Central memory CD8-positive, alpha-beta T cell (primary cell): ENCODE measurements at regions not wholly inside any gene's neighbourhood (a gene's known extent, or its start where the extent isn't known, plus 50 kb on each side); places are given as distances from the start of the nearest gene placed in this dataset.
"Not testable (repeated sequence)": the region's sequence is repeated elsewhere in the genome, so short reads cannot be mapped to it uniquely, and the experiment has no call there.

Experiments used
- ATAC-seq: fragments of 150-1000 bp; cut with Tn5 transposase; replicated peaks from 2 replicates; pipeline ENCODE4 v1.10.0; 2022; ENCODE audit warnings: mild to moderate bottlenecking, moderate FRiP score, moderate number of reproducible peaks; ENCODE audit not compliant: poor library complexity, severe bottlenecking; ENCODE audit errors: extremely low read depth
- DNase-seq, 2 donors: peaks; one replicate each; pipeline ENCODE4 v3.0.0; 2021; ENCODE audit warnings: low spot score in 2 of 2
- H3K27ac Mint-ChIP-seq: one replicate; pipeline ENCODE4 v1.8.0; 2022; ENCODE audit warnings: low read depth, mild to moderate bottlenecking, moderate library complexity, mixed read lengths
- H3K27me3 Mint-ChIP-seq: one replicate; pipeline ENCODE4 v1.8.0; 2022; ENCODE audit warnings: mixed read lengths
- H3K36me3 Mint-ChIP-seq: one replicate; pipeline ENCODE4 v1.8.0; 2022; ENCODE audit warnings: mild to moderate bottlenecking, moderate library complexity, mixed read lengths; ENCODE audit not compliant: insufficient read depth
- H3K4me1 Mint-ChIP-seq: one replicate; pipeline ENCODE4 v1.8.0; 2022; ENCODE audit warnings: mixed read lengths
- H3K4me3 Mint-ChIP-seq: one replicate; pipeline ENCODE4 v1.8.0; 2022; ENCODE audit warnings: mild to moderate bottlenecking, moderate library complexity, mixed read lengths
- H3K9me3 Mint-ChIP-seq: one replicate; pipeline ENCODE4 v1.8.0; 2022; ENCODE audit warnings: mixed read lengths

DNA sequence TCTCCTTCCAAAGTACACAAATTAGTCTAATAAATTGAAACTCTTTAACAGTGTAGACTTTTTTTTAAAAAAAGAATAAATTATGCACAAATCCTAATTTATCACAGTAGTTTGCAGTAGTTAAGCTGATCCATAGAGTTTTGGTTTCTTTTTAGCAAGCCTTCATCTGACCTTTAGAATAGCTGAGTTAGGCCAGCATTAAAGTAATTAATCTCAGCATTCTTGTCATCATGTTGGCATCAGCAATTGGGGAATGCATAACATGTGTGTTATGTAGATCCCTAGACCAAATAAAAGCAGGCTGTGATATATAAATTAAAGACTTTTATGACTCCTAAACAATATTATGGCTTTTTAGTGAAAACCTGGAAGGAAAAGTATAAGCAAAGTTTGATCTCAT is 426.5 kb upstream of the PABPC4L start:
- Mint-ChIP-seq H3K9me3 (peaks cover 12% of the 10 kb centered on the region), H3K4me3 (no peak overlapping the region), H3K4me1 (no peaks in the 10 kb centered on the region), H3K27me3 (no peaks in the 10 kb centered on the region), H3K27ac (no peak overlapping the region), H3K36me3 (peaks cover 3% of the 10 kb centered on the region)
- ATAC-seq (no peak), DNase-seq (no peak)

DNA sequence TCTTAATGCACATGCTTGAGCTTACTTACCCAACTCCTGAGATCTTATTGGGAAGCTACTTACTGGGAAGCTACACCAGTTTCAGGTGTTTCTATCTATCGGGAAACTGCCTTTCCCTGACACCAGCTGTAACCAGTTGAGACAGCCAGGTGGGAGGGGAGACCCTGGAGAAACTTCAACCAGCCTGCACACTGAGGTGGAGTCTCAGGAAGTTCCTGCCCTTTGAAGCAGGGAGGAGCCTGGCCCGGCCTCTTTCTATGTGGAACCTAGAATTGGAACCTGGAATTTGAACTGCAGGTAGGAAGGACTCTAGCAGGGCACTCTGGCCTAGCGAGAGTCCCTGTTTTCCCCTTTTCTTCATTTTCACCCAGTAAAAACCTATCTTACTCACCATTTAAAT is 425.8 kb upstream of the PABPC4L start:
- H3K36me3 Mint-ChIP-seq: no peaks in the 10 kb centered on the region
- H3K4me1 Mint-ChIP-seq: no peaks in the 10 kb centered on the region
- ATAC-seq (no peak), DNase-seq (no peak)
- no peak overlapping the region for H3K27ac Mint-ChIP-seq
- H3K9me3 Mint-ChIP-seq: peaks cover 19% of the 10 kb centered on the region
- H3K27me3 Mint-ChIP-seq: no peaks in the 10 kb centered on the region
- no peak overlapping the region for H3K4me3 Mint-ChIP-seq

DNA sequence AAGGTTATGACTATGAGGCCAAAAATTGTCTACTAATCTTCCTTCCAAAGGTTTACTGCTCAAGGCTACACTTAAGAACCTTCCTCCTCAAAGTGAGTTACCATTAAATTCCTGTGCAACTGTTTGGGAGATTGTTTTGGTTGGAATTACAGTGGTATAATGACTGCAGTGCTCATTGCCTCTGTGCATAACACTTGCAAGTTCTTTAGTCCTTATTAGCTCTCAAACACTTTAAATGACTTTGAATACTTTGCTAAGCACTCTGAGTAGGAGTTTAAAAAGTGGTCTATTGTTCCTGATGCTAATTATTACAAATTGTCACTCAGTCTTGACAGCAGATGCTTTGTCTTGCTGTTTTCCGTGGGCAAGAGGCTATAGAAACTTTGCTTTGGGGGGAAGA is 422.8 kb upstream of the PABPC4L start:
- DNase-seq (no peak), ATAC-seq (no peak)
- H3K9me3 Mint-ChIP-seq: peaks cover 24% of the 10 kb centered on the region
- H3K4me1 Mint-ChIP-seq: no peaks in the 10 kb centered on the region
- no peaks in the 10 kb centered on the region for H3K36me3 Mint-ChIP-seq
- no peaks in the 10 kb centered on the region for H3K27me3 Mint-ChIP-seq
- no peak overlapping the region for H3K4me3 Mint-ChIP-seq
- H3K27ac Mint-ChIP-seq: no peak overlapping the region

DNA sequence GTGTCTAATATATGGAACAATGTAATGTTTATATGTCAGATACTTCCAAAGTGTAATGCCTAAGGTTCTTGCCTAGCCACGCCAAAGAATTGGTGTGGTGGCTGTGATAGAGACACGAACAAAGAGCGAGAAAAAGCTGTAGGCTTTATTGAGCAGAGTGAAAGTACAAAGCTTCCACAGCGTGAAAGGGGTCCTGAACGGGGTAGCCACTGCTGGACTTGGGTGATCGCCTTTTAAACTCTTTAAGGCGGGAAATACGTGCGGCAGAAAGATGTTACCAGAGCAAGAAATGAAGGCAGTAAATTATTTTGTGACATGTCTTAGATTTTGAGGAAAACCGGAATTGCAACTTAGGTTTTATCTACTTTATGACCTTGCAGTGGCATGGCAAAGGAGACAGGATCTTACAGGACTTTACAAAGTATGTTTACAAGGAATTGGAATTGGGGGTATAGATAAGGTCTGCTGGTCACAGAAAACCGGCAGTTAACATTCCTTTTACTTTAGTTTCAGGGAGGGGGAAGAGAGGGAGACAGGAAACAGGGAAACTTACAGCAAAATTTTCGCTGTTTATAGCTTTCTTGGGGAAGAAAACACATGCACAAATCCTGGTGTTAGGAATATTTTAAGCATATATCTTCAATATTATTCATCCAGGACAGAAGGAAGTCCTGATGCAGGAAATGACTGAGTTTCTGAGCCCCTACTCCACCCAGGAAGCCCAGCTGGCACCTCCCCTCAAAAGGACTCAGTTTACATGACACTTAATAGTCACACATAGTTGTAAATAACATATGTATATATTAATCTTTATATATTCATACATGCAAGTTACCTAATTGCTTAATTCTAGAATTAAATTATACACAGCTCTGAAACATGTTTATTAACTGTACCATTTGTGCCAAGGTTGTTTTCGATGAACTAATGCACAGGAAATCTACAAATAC is 421.3 kb upstream of the PABPC4L start:
- not testable (repeated sequence) for H3K27ac Mint-ChIP-seq, H3K4me3 Mint-ChIP-seq, H3K36me3 Mint-ChIP-seq, ATAC-seq, DNase-seq, H3K4me1 Mint-ChIP-seq, H3K27me3 Mint-ChIP-seq
- peaks cover 25% of the 10 kb centered on the region for H3K9me3 Mint-ChIP-seq

DNA sequence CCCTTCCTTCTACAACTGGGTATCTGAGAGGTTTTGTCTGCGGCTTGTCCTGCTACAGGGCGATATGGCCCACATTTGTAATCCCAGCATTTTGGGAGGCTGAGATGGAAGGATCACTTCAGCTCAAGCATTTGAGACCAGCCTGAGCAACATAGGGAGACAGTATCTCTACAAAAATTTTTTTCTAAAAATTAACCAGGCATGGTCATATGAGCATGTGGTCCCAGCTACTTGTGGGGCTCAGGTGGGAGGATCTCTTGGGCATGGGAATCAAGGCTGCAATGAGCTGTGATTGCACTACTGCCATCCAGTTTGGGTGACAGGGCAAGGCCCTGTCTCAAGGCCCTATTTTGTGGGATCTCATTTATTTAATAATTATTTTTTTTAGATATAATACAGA is 420.6 kb upstream of the PABPC4L start:
- Mint-ChIP-seq H3K4me3 (no peak overlapping the region), H3K4me1 (no peaks in the 10 kb centered on the region), H3K36me3 (no peaks in the 10 kb centered on the region), H3K27ac (no peak overlapping the region), H3K9me3 (peaks cover 25% of the 10 kb centered on the region), H3K27me3 (no peaks in the 10 kb centered on the region)
- ATAC-seq: no peak
- no peak for DNase-seq

DNA sequence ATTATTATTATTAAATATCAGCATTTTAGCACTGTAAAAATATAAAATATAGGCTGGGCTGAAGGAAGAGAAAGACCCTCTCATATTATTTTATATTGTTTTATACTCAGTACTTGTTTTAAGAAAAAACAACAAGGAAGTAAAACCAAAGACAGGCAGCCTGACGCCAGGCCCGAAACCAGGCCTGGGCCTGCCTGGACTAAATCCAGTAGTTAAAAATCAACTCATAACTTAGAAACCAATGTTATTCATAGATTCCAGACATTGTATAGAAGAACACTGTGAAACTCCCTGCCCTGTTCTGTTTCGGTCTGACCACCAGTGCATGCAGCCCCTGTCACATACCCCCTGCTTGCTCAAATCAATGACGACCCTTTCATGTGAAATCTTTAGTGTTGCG is 420.1 kb upstream of the PABPC4L start:
- not testable (repeated sequence) for H3K4me3 Mint-ChIP-seq, ATAC-seq

DNA sequence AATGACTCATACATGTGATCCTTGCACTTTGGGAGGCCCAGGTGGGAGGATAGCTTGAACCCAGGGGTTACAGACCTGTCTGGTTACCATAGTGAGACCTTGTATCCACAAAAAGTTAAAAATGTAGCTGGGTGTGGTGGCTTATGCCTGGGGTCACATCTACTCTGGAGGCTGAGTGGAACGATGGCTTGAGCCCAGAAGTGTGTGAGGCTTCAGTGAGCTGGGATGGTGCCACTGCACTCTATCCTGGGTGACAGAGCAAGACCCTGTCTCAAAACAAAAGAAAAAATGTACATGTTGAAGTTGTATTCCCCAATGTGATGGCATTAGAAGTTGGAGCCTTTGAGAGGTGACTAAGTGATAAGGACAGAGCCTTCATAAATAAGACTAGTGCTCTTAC is 409.4 kb upstream of the PABPC4L start:
- H3K27me3 Mint-ChIP-seq: no peaks in the 10 kb centered on the region
- no peaks in the 10 kb centered on the region for H3K36me3 Mint-ChIP-seq
- DNase-seq: no peak
- no peak overlapping the region for H3K27ac Mint-ChIP-seq
- peaks cover 6% of the 10 kb centered on the region for H3K9me3 Mint-ChIP-seq
- H3K4me1 Mint-ChIP-seq: no peaks in the 10 kb centered on the region
- no peak for ATAC-seq
- H3K4me3 Mint-ChIP-seq: no peak overlapping the region

More for the DNA sequence above, 420.1 kb upstream of the PABPC4L start:
- not testable (repeated sequence) for H3K27ac Mint-ChIP-seq, H3K4me1 Mint-ChIP-seq, H3K27me3 Mint-ChIP-seq, H3K36me3 Mint-ChIP-seq, DNase-seq
- peaks cover 25% of the 10 kb centered on the region for H3K9me3 Mint-ChIP-seq

DNA sequence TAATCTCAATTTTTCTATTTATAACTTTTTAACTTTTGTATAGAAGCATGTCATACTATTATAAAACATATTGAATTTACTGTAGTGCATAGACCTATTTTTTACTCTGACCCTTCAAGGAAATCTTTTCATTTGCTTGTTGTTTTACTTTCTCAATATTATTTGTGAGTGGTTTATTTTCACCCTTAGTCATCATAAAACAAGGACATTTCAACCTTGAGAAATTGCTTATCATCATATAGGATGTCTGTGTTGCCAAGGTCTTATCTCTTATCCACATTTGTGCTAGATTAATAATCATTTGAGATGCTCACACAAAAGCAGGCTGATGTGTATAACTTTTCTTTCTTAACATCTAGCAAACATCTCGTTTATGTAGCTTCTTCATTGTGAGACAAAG is 408.6 kb upstream of the PABPC4L start:
- no peak for DNase-seq
- H3K4me1 Mint-ChIP-seq: no peaks in the 10 kb centered on the region
- no peak overlapping the region for H3K4me3 Mint-ChIP-seq
- H3K36me3 Mint-ChIP-seq: no peaks in the 10 kb centered on the region
- H3K9me3 Mint-ChIP-seq: peaks cover 3% of the 10 kb centered on the region
- no peak overlapping the region for H3K27ac Mint-ChIP-seq
- no peaks in the 10 kb centered on the region for H3K27me3 Mint-ChIP-seq
- no peak for ATAC-seq

DNA sequence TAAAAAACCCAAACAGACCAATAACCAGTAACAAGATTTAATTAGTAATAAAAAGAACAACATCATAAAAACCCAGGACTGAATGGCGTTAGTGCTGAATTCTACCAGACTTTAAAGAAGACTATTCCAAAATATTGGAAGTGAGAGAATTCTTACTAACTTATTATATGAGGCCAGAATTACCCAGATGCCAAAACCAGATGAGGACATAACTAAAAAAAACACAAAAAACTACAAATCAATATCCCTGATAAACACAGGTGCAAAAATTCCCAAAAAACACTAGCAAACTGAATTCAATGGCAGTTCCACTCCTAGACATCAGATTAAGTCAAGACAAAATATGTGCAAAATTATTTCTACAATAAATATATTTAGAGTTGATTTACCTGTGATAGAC is 400.1 kb upstream of the PABPC4L start:
- no peak for ATAC-seq
- peaks cover 6% of the 10 kb centered on the region for H3K9me3 Mint-ChIP-seq
- no peaks in the 10 kb centered on the region for H3K4me1 Mint-ChIP-seq
- no peaks in the 10 kb centered on the region for H3K27me3 Mint-ChIP-seq
- no peaks in the 10 kb centered on the region for H3K36me3 Mint-ChIP-seq
- no peak overlapping the region for H3K4me3 Mint-ChIP-seq
- DNase-seq: no peak
- no peak overlapping the region for H3K27ac Mint-ChIP-seq

DNA sequence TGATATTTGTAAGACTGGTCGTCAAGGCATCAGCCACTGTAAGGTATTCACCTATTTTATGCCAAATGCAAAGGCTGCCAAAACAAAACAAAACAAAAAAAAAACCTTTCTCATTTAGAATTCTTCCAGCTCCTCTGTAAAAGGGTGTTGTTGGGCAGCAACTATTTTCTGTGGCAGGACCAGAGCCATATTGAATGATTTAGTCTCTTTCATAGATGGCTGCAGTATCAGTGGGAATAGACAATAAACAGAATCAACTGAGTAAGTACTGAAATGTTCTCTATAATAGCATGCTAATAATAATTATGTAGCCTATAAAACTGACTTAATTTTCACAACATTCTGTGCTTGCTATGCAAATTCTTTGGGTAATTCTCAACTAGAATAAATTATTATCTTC is 389.7 kb upstream of the PABPC4L start:
- ATAC-seq: no peak

DNA sequence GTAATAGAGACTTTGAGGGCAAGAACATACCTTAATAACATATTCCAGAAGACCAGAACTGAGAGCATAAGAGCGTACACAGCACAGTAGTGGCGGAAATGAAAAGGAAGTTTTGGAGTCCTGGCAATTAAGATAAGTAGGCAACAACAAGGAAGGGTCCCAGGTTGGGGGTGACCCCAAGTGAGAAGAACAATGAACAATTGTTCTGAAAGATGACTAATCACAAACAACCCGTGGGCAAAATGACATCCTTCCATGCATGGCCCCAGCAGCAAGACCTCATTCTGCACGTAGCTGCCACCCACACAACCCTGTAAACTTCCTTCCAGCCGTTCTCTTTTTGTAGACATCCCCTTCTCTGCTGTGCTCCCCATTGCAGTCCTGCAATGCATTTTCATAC is 384.4 kb upstream of the PABPC4L start:
- Mint-ChIP-seq H3K4me3 (no peak overlapping the region), H3K27me3 (no peaks in the 10 kb centered on the region), H3K4me1 (no peaks in the 10 kb centered on the region), H3K9me3 (peaks cover 25% of the 10 kb centered on the region), H3K36me3 (peaks cover 2% of the 10 kb centered on the region), H3K27ac (no peak overlapping the region)
- DNase-seq (no peak), ATAC-seq (no peak)

More for the DNA sequence above, 389.7 kb upstream of the PABPC4L start:
- no peaks in the 10 kb centered on the region for H3K4me1 Mint-ChIP-seq
- H3K27ac Mint-ChIP-seq: no peak overlapping the region
- H3K9me3 Mint-ChIP-seq: peaks cover 1% of the 10 kb centered on the region
- DNase-seq: no peak
- no peaks in the 10 kb centered on the region for H3K27me3 Mint-ChIP-seq
- peaks cover 2% of the 10 kb centered on the region for H3K36me3 Mint-ChIP-seq
- no peak overlapping the region for H3K4me3 Mint-ChIP-seq

DNA sequence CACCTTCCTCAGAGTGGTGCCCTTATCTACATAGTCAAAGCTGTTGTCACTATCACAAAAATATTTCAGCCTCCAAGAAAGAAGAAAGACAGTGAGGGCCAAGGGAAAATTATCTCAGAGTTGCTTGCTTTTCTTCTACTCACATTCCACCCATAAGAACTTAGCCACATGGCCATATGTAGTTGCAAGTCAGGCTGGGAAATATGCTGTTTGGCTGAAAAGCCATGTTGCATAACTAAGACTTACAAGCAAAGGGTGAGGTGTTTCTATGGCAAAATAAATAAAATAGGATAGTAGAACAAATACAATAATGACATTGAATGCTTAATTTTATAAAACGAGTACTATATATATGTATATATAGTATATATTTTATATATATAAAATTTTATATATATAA is 365.9 kb upstream of the PABPC4L start:
- no peak for DNase-seq
- no peak overlapping the region for H3K27ac Mint-ChIP-seq
- no peaks in the 10 kb centered on the region for H3K27me3 Mint-ChIP-seq
- H3K4me3 Mint-ChIP-seq: no peak overlapping the region
- H3K4me1 Mint-ChIP-seq: no peaks in the 10 kb centered on the region
- H3K9me3 Mint-ChIP-seq: peaks cover 8% of the 10 kb centered on the region
- H3K36me3 Mint-ChIP-seq: peaks cover 2% of the 10 kb centered on the region
- no peak for ATAC-seq

DNA sequence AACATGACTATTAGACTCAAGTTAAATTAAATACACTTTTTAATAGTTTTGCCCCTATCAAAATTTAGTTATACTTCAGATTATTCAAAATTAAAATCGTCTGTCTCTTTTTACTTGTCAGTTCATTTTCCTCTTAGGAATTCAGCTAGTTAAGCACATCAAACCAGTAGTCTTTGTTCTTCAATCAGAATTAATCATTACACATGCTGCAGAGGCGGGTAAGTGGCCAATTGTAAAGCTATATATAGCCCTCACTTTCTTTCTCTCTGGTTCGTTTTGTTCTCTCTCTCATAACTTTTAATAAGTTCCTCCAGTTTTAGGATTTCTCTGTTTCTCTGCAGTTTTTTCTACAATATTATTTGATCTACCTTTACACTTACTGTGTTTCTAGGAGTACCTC is 359.1 kb upstream of the PABPC4L start:
- Mint-ChIP-seq H3K27ac (no peak overlapping the region), H3K4me3 (no peak overlapping the region), H3K27me3 (no peaks in the 10 kb centered on the region), H3K4me1 (no peaks in the 10 kb centered on the region), H3K9me3 (peaks cover 13% of the 10 kb centered on the region), H3K36me3 (no peaks in the 10 kb centered on the region)
- ATAC-seq (no peak), DNase-seq (no peak)
